K562 (cell line): ENCODE measurements at regions not wholly inside any gene's neighbourhood (a gene's known extent, or its start where the extent isn't known, plus 50 kb on each side); places are given as distances from the start of the nearest gene placed in this dataset.

Experiments
- ATAC-seq: fragments of 200-7000 bp; cut with Tn5 transposase; 3 replicates; pipeline ENCODE4 v1.9.1; 2020; ENCODE audit warnings: moderate library complexity
- BruUV-seq: library from RNA; stranded (reverse); fragments of 400-500 nt; replicated peaks from 2 replicates; lab custom pipeline; 2021; lab: Mats Ljungman, UMichigan
- CTCF ChIA-PET: fragments of 300-600 bp; formaldehyde crosslinking; extraction: SDS; loops from one replicate; lab custom pipeline; 2021; ENCODE audit warnings: low intra/inter-chr PET ratio; lab: Yijun Ruan, JAX
- POLR2A ChIA-PET: fragments of 300-600, 350-650 bp; sonication (Branson Sonifier 250); formaldehyde crosslinking; extraction: SDS; loops from one replicate; lab custom pipeline; 2021; ENCODE audit warnings: antibody characterized with exemption, inconsistent platforms; lab: Yijun Ruan, JAX
- DNase-seq, 4 experiments: peaks; one replicate each; pipeline versions ENCODE4 v3.0.0 to v3.0.0-alpha.2; 2011 to 2018; ENCODE audit warnings: low spot score in 3 of 4, mixed read lengths in 3 of 4; ENCODE audit errors: extremely low read depth in 1 of 4
- FAIRE-seq: peaks from 2 replicates; lab custom pipeline; 2011; peaks lifted over from hg19 to GRCh38; lab: Jason Lieb, UNC
- H2AFZ ChIP-seq: 2 replicates; pipeline ENCODE4 v1.6.0; 2011; ENCODE audit warnings: low read depth, low read length, control low read depth, inconsistent platforms
- H3K27ac ChIP-seq: fragments of 200-600 bp; 3 replicates; pipeline ENCODE4 v1.8.0; 2011; ENCODE audit warnings: low read depth, mild to moderate bottlenecking, control low read depth, inconsistent platforms, low read length, moderate library complexity, mixed read lengths; ENCODE audit errors: extremely low read depth
- H3K27me3 ChIP-seq, 2 experiments: fragments of 300-600 bp in 1 of 2; 2 replicates in 1 of 2; 3 replicates in 1 of 2; pipeline versions ENCODE4 v1.6.0 to v1.8.0; 2011; ENCODE audit warnings: inconsistent platforms in 2 of 2, low read length in 2 of 2, mild to moderate bottlenecking in 1 of 2, mixed read lengths in 1 of 2, moderate library complexity in 1 of 2; ENCODE audit not compliant: control insufficient read depth in 2 of 2, insufficient read depth in 2 of 2
- H3K36me3 ChIP-seq: fragments of 300-600 bp; 3 replicates; pipeline ENCODE4 v1.8.0; 2011; ENCODE audit warnings: mild to moderate bottlenecking, low read length, inconsistent platforms; ENCODE audit not compliant: control insufficient read depth, insufficient read depth
- H3K4me1 ChIP-seq, 2 experiments: fragments of 200-600 bp in 1 of 2; replicated peaks in 1 of 2; 2 replicates in 1 of 2; 3 replicates in 1 of 2; pipeline versions ENCODE4 v1.5.1 to v1.8.0; 2011; ENCODE audit warnings: inconsistent platforms in 2 of 2, low read length in 2 of 2, mild to moderate bottlenecking in 1 of 2, mixed read lengths in 1 of 2, moderate library complexity in 1 of 2; ENCODE audit not compliant: control insufficient read depth in 2 of 2, insufficient read depth in 2 of 2
- H3K4me2 ChIP-seq: 2 replicates; pipeline ENCODE4 v1.6.1; 2011; ENCODE audit warnings: low read length, control low read depth, inconsistent platforms, mixed read lengths; ENCODE audit not compliant: insufficient read depth
- H3K4me3 ChIP-seq: fragments of 200-600 bp; sonication (generic), shearing (Covaris generic); 2 replicates; pipeline ENCODE4 v1.5.1; 2016; ENCODE audit warnings: control low read depth, inconsistent platforms
- H3K79me2 ChIP-seq: fragments of 200-600 bp; 3 replicates; pipeline ENCODE4 v1.8.0; 2011; ENCODE audit warnings: low read length, inconsistent platforms; ENCODE audit not compliant: control insufficient read depth, insufficient read depth
- H3K9ac ChIP-seq, 2 experiments: 2 replicates each; pipeline versions ENCODE4 v1.6.0 to v1.6.1; 2011; ENCODE audit warnings: low read depth in 2 of 2, low read length in 2 of 2, control low read depth in 1 of 2, inconsistent platforms in 1 of 2, mild to moderate bottlenecking in 1 of 2, mixed read lengths in 1 of 2; ENCODE audit not compliant: insufficient read depth in 1 of 2
- H3K9me1 ChIP-seq: one replicate; pipeline ENCODE4 v1.6.0; 2011; ENCODE audit warnings: inconsistent platforms, mild to moderate bottlenecking, low read length, moderate library complexity; ENCODE audit not compliant: control insufficient read depth, insufficient read depth
- H3K9me3 ChIP-seq: replicated peaks from 2 replicates; pipeline ENCODE4 v1.5.1; 2011; ENCODE audit warnings: low read depth, low read length, inconsistent platforms; ENCODE audit not compliant: control insufficient read depth, insufficient read depth
- H4K20me1 ChIP-seq: replicated peaks from 2 replicates; pipeline ENCODE4 v1.6.1; 2011; ENCODE audit warnings: low read length, inconsistent platforms, mixed read lengths; ENCODE audit not compliant: control insufficient read depth, insufficient read depth
- E2F8 ChIP-seq: fragments of 450-650 bp; IDR thresholded peaks from 2 replicates; pipeline ENCODE4 v1.7.1; 2018; ENCODE audit warnings: mild to moderate bottlenecking, low read depth; ENCODE audit not compliant: partially characterized antibody
- EZH2 ChIP-seq: IDR thresholded peaks from 2 replicates; pipeline ENCODE4 v1.6.1; 2012; ENCODE audit warnings: low read depth, mild to moderate bottlenecking, inconsistent platforms, low read length, borderline replicate concordance
- FOXP4 ChIP-seq: sonication (generic); formaldehyde crosslinking; IDR thresholded peaks from 2 replicates; pipeline ENCODE4 v1.8.0; 2022; ENCODE audit warnings: mild to moderate bottlenecking, missing genetic modification reagents, borderline replicate concordance
- GTF2E2 ChIP-seq: fragments of 200-800 bp; sonication (Bioruptor generic); IDR thresholded peaks from 2 replicates; pipeline ENCODE4 v1.6.1; 2016; ENCODE audit warnings: missing genetic modification characterization, missing compliant biosample characterization
- HEY1 ChIP-seq: fragments of 250-450 bp; sonication (Bioruptor Pico); IDR thresholded peaks from 2 replicates; pipeline ENCODE4 v1.5.0; 2020; ENCODE audit warnings: mild to moderate bottlenecking, moderate library complexity, borderline replicate concordance
- KDM5B ChIP-seq: fragments of 200-600 bp; sonication (generic); IDR thresholded peaks from 2 replicates; pipeline ENCODE4 v1.6.1; 2012; ENCODE audit warnings: low read depth, mild to moderate bottlenecking, moderate library complexity, low read length, control low read depth, inconsistent platforms; ENCODE audit not compliant: insufficient replicate concordance
- MEIS2 ChIP-seq: fragments of 450-650 bp; IDR thresholded peaks from 2 replicates; pipeline ENCODE4 v1.6.1; 2014; ENCODE audit warnings: mild to moderate bottlenecking; ENCODE audit not compliant: partially characterized antibody
- NFYB ChIP-seq: IDR thresholded peaks from 2 replicates; pipeline ENCODE4 v1.6.1; 2011; ENCODE audit warnings: mild to moderate bottlenecking, moderate library complexity; ENCODE audit not compliant: insufficient read length; ENCODE audit errors: extremely low read depth
- SAFB2 ChIP-seq: fragments of 200-400 bp; formaldehyde crosslinking; IDR thresholded peaks from 2 replicates; pipeline ENCODE4 v1.6.1; 2018; ENCODE audit warnings: borderline replicate concordance, low read length, low read depth, moderate library complexity; ENCODE audit not compliant: severe bottlenecking
- SP2 ChIP-seq: IDR thresholded peaks from 2 replicates; pipeline ENCODE4 v1.6.1; 2011; ENCODE audit warnings: mild to moderate bottlenecking, low read depth, low read length, moderate library complexity; ENCODE audit not compliant: poor library complexity, severe bottlenecking; ENCODE audit errors: extremely low read depth
- SREBF1 ChIP-seq: fragments of 150-350 bp; IDR thresholded peaks from 2 replicates; pipeline ENCODE4 v1.6.1; 2014; ENCODE audit warnings: antibody characterized with exemption, low read depth, low read length, borderline replicate concordance
- XRCC3 ChIP-seq: fragments of 450-650 bp; IDR thresholded peaks from 2 replicates; pipeline ENCODE4 v1.6.1; 2017; ENCODE audit warnings: mild to moderate bottlenecking, moderate library complexity
- ZBTB26 ChIP-seq: fragments of 450-650 bp; formaldehyde crosslinking; IDR thresholded peaks from 2 replicates; pipeline ENCODE4 v1.4.0; 2022; ENCODE audit warnings: missing genetic modification characterization
- ZKSCAN8 ChIP-seq: fragments of 200-800 bp; sonication (Bioruptor generic); IDR thresholded peaks from 2 replicates; pipeline ENCODE4 v1.6.1; 2016; ENCODE audit warnings: missing genetic modification characterization, missing compliant biosample characterization
- ZNF134 ChIP-seq: fragments of 250-450 bp; sonication (Bioruptor Pico); conservative IDR thresholded peaks from 2 replicates; pipeline ENCODE4 v1.4.0; 2020
- ZNF551 ChIP-seq: fragments of 250-450 bp; sonication (Bioruptor Pico); IDR thresholded peaks from 2 replicates; pipeline ENCODE4 v1.5.0; 2021; ENCODE audit warnings: mild to moderate bottlenecking, moderate library complexity
- WGBS: fragments of 100-300 bp; shearing (Covaris generic); methylation state at CpG from one replicate; pipeline ENCODE4 v1.1.6; 2016; ENCODE audit warnings: low coverage, mixed read lengths; ENCODE audit not compliant: insufficient coverage; ENCODE audit errors: missing lambda C conversion rate; 5-methylcytosine and 5-hydroxymethylcytosine counted together
- in situ Hi-C: fragments of 300-500 bp; cut with MboI; formaldehyde crosslinking; loops from 4 replicates; pipeline ENCODE4 v1.15.0; 2018; ENCODE audit warnings: inconsistent platforms, mixed read lengths
- intact Hi-C: fragments of 100-400 bp; cut with micrococcal nuclease; formaldehyde crosslinking; loops from 2 replicates; pipeline ENCODE4 v1.14.2; 2022

- Histone ChIP-seq H3K9me3 (no peaks in the 10 kb centered on the region), H3K4me2 (no peak overlapping the region), H3K9me1 (no peaks in the 10 kb centered on the region), H3K4me3 (no peak overlapping the region), H3K27ac (no peak overlapping the region), H3K4me1 (no peaks in the 10 kb centered on the region), H3K79me2 (no peaks in the 10 kb centered on the region), H3K36me3 (no peaks in the 10 kb centered on the region), H4K20me1 (no peaks in the 10 kb centered on the region), H3K9ac (no peak overlapping the region), H3K27me3 (peaks cover 0 to 25% of the 10 kb centered on the region in 2 experiments; a peak in 1 of 5 replicates), H2AFZ (no peak overlapping the region)
- no TSS peak for BruUV-seq
- ChIA-PET POLR2A (no interaction called here), CTCF (no interaction called here)
- in situ Hi-C loops = no loop called here
- DNase-seq (no peak), ATAC-seq (no peak), FAIRE-seq (no peak)
- WGBS = 2% methylated on average over 7 of the region's 24 CpGs
- intact Hi-C loops = no loop called here
- TF ChIP-seq GTF2E2 (tag) (no peak), EZH2 (no peak), MEIS2 (no peak), XRCC3 (no peak), ZBTB26 (CRISPR knock-in tag) (no peak), NFYB (no peak), SREBF1 (no peak), SAFB2 (no peak), ZNF551 (no peak), ZKSCAN8 (CRISPR knock-in tag) (no peak), HEY1 (CRISPR knock-in tag) (no peak), ZNF134 (CRISPR knock-in tag) (no peak), SP2 (no peak), E2F8 (no peak), FOXP4 (CRISPR knock-in tag) (no peak), KDM5B (no peak)
These were observed 266.4 kb upstream of the TCERG1L start for GRCh38 chr10:131577786-131578471.
